ENCODE measurements at regions not wholly inside any gene's neighbourhood (a gene's known extent, or its start where the extent isn't known, plus 50 kb on each side); places are given as distances from the start of the nearest gene placed in this dataset.
A peak's percentile ranks its signal among the peaks of the same experiment; 100 is the strongest.
"Not testable (repeated sequence)": the region's sequence is repeated elsewhere in the genome, so short reads cannot be mapped to it uniquely, and the experiment has no call there.

- DNase-seq = no peak
Observed at GRCh38 chr14:24744641-24745040, 110.7 kb upstream of the GZMB start.

GRCh38 chr14:24741871-24742270, 107.9 kb upstream of the GZMB start:
- no peak for DNase-seq

GRCh38 chr14:24735984-24736630, 102.1 kb upstream of the GZMB start:
- no peak for DNase-seq

GRCh38 chr14:24734917-24735500, 101.0 kb upstream of the GZMB start:
- peak; percentile 41 for DNase-seq

- DNase-seq = no peak
Observed at GRCh38 chr14:24726480-24726879, 92.5 kb upstream of the GZMB start.

- DNase-seq = no peak
Observed at GRCh38 chr14:24725311-24725710, 91.3 kb upstream of the GZMB start.

- no peak for DNase-seq
Observed at GRCh38 chr14:24721775-24722174, 87.8 kb upstream of the GZMB start.

- no peak for DNase-seq
Observed at GRCh38 chr14:24715239-24715638, 81.2 kb upstream of the GZMB start.

GRCh38 chr14:24713404-24713803, 79.4 kb upstream of the GZMB start:
- no peak for DNase-seq

GRCh38 chr14:24712909-24713308, 78.9 kb upstream of the GZMB start:
- no peak for DNase-seq

GRCh38 chr14:24712374-24712773, 78.4 kb upstream of the GZMB start:
- DNase-seq = no peak

- peak; percentile 71 for DNase-seq
Observed at GRCh38 chr14:24710403-24711112, 76.6 kb upstream of the GZMB start.

GRCh38 chr14:24708684-24709083, 74.7 kb upstream of the GZMB start:
- no peak for DNase-seq

- no peak for DNase-seq
Observed at GRCh38 chr14:24706351-24706750, 72.4 kb upstream of the GZMB start.

GRCh38 chr14:24705840-24706239, 71.8 kb upstream of the GZMB start:
- DNase-seq = no peak

GRCh38 chr14:24701062-24701461, 67.1 kb upstream of the GZMB start:
- DNase-seq = no peak

GRCh38 chr14:24700511-24700910, 66.5 kb upstream of the GZMB start:
- no peak for DNase-seq

- DNase-seq = no peak
Observed at GRCh38 chr14:24699052-24699451, 65.1 kb upstream of the GZMB start.

- not testable (repeated sequence) for DNase-seq
Observed at GRCh38 chr14:24696280-24696920, 62.4 kb upstream of the GZMB start.

GRCh38 chr14:24695265-24696241, 61.6 kb upstream of the GZMB start:
- peak; percentile 33 for DNase-seq

- DNase-seq = no peak
Observed at GRCh38 chr14:24694680-24695079, 60.7 kb upstream of the GZMB start.

GRCh38 chr14:24693983-24694382, 60.0 kb upstream of the GZMB start:
- DNase-seq = no peak

GRCh38 chr14:24693353-24693737, 59.4 kb upstream of the GZMB start:
- no peak for DNase-seq

Data from CD4-positive, alpha-beta T cell treated with Interleukin-21 for 1 hour (primary cell).